Activated naive CD8-positive, alpha-beta T cell treated with anti-CD3 and anti-CD28 coated beads, Interleukin-2, amount 50 U/mL, for 24 hours (primary cell): ENCODE measurements at regions not wholly inside any gene's neighbourhood (a gene's known extent, or its start where the extent isn't known, plus 50 kb on each side); places are given as distances from the start of the nearest gene placed in this dataset.

Experiments used
- ATAC-seq: fragments of 150-1000 bp; cut with Tn5 transposase; one replicate; pipeline ENCODE4 v1.10.0; 2021
- DNase-seq: peaks from one replicate; pipeline ENCODE4 v3.0.0; 2021
- H3K27ac Mint-ChIP-seq: one replicate; pipeline ENCODE4 v1.8.0; 2021; ENCODE audit warnings: mild to moderate bottlenecking, mixed read lengths
- H3K27me3 Mint-ChIP-seq: one replicate; pipeline ENCODE4 v1.8.0; 2021; ENCODE audit warnings: mixed read lengths
- H3K36me3 Mint-ChIP-seq: one replicate; pipeline ENCODE4 v1.8.0; 2021; ENCODE audit warnings: low read depth, mixed read lengths
- H3K4me1 Mint-ChIP-seq: one replicate; pipeline ENCODE4 v1.8.0; 2021; ENCODE audit warnings: mixed read lengths
- H3K4me3 Mint-ChIP-seq: one replicate; pipeline ENCODE4 v1.8.0; 2021; ENCODE audit warnings: mild to moderate bottlenecking, moderate library complexity, mixed read lengths
- H3K9me3 Mint-ChIP-seq: one replicate; pipeline ENCODE4 v1.8.0; 2021; ENCODE audit warnings: mixed read lengths

- Mint-ChIP-seq H3K9me3 (no peaks in the 10 kb centered on the region), H3K27me3 (no peaks in the 10 kb centered on the region), H3K4me3 (no peak overlapping the region), H3K27ac (no peak overlapping the region), H3K36me3 (no peaks in the 10 kb centered on the region), H3K4me1 (no peaks in the 10 kb centered on the region)
- DNase-seq (no peak), ATAC-seq (no peak)
Measured at GRCh38 chr2:188645986-188646385, 328.2 kb upstream of the COL3A1 start.

- no peak for ATAC-seq
- H3K4me1 Mint-ChIP-seq = no peaks in the 10 kb centered on the region
- no peak overlapping the region for H3K27ac Mint-ChIP-seq
- H3K9me3 Mint-ChIP-seq = no peaks in the 10 kb centered on the region
- H3K27me3 Mint-ChIP-seq = no peaks in the 10 kb centered on the region
- DNase-seq = no peak
- H3K4me3 Mint-ChIP-seq = no peak overlapping the region
- H3K36me3 Mint-ChIP-seq = no peaks in the 10 kb centered on the region
Measured at GRCh38 chr2:188647430-188648070, 326.6 kb upstream of the COL3A1 start.

- H3K36me3 Mint-ChIP-seq = no peaks in the 10 kb centered on the region
- H3K9me3 Mint-ChIP-seq = peaks cover 3% of the 10 kb centered on the region
- no peak overlapping the region for H3K27ac Mint-ChIP-seq
- no peak overlapping the region for H3K4me3 Mint-ChIP-seq
- ATAC-seq (no peak), DNase-seq (no peak)
- no peaks in the 10 kb centered on the region for H3K27me3 Mint-ChIP-seq
- no peaks in the 10 kb centered on the region for H3K4me1 Mint-ChIP-seq
Measured at GRCh38 chr2:188659656-188660406, 314.3 kb upstream of the COL3A1 start.

- ATAC-seq = no peak
- no peak for DNase-seq
- Mint-ChIP-seq H3K27me3 (no peaks in the 10 kb centered on the region), H3K36me3 (no peaks in the 10 kb centered on the region), H3K4me3 (no peak overlapping the region), H3K27ac (no peak overlapping the region), H3K9me3 (peaks cover 3% of the 10 kb centered on the region), H3K4me1 (no peaks in the 10 kb centered on the region)
Measured at GRCh38 chr2:188663301-188663700, 310.9 kb upstream of the COL3A1 start.

- no peaks in the 10 kb centered on the region for H3K27me3 Mint-ChIP-seq
- H3K36me3 Mint-ChIP-seq = no peaks in the 10 kb centered on the region
- H3K27ac Mint-ChIP-seq = no peak overlapping the region
- no peak overlapping the region for H3K4me3 Mint-ChIP-seq
- no peaks in the 10 kb centered on the region for H3K4me1 Mint-ChIP-seq
- DNase-seq (no peak), ATAC-seq (no peak)
- H3K9me3 Mint-ChIP-seq = peaks cover 3% of the 10 kb centered on the region
Measured at GRCh38 chr2:188664416-188664815, 309.8 kb upstream of the COL3A1 start.

- DNase-seq = no peak
- no peaks in the 10 kb centered on the region for H3K36me3 Mint-ChIP-seq
- H3K27me3 Mint-ChIP-seq = no peaks in the 10 kb centered on the region
- no peak overlapping the region for H3K4me3 Mint-ChIP-seq
- ATAC-seq = no peak
- H3K9me3 Mint-ChIP-seq = peaks cover 3% of the 10 kb centered on the region
- H3K27ac Mint-ChIP-seq = no peak overlapping the region
- H3K4me1 Mint-ChIP-seq = no peaks in the 10 kb centered on the region
Measured at GRCh38 chr2:188664951-188665595, 309.1 kb upstream of the COL3A1 start.

- H3K4me3 Mint-ChIP-seq = no peak overlapping the region
- H3K4me1 Mint-ChIP-seq = no peaks in the 10 kb centered on the region
- peaks cover 3% of the 10 kb centered on the region for H3K9me3 Mint-ChIP-seq
- H3K27ac Mint-ChIP-seq = no peak overlapping the region
- H3K27me3 Mint-ChIP-seq = no peaks in the 10 kb centered on the region
- no peak for ATAC-seq
- DNase-seq = no peak
- H3K36me3 Mint-ChIP-seq = no peaks in the 10 kb centered on the region
Measured at GRCh38 chr2:188665727-188666304, 308.4 kb upstream of the COL3A1 start.

GRCh38 chr2:188666503-188666902 lies 307.7 kb upstream of the COL3A1 start:
- H3K36me3 Mint-ChIP-seq = no peaks in the 10 kb centered on the region
- H3K9me3 Mint-ChIP-seq = no peaks in the 10 kb centered on the region
- DNase-seq (no peak), ATAC-seq (no peak)
- no peak overlapping the region for H3K27ac Mint-ChIP-seq
- no peak overlapping the region for H3K4me3 Mint-ChIP-seq
- no peaks in the 10 kb centered on the region for H3K4me1 Mint-ChIP-seq
- H3K27me3 Mint-ChIP-seq = no peaks in the 10 kb centered on the region

GRCh38 chr2:188668017-188668680 lies 306.0 kb upstream of the COL3A1 start:
- Mint-ChIP-seq H3K4me3 (no peak overlapping the region), H3K27ac (no peak overlapping the region), H3K9me3 (no peaks in the 10 kb centered on the region), H3K27me3 (no peaks in the 10 kb centered on the region), H3K36me3 (no peaks in the 10 kb centered on the region), H3K4me1 (no peaks in the 10 kb centered on the region)
- ATAC-seq = no peak
- no peak for DNase-seq

- Mint-ChIP-seq H3K36me3 (no peaks in the 10 kb centered on the region), H3K4me3 (no peak overlapping the region), H3K27ac (no peak overlapping the region), H3K4me1 (no peaks in the 10 kb centered on the region), H3K9me3 (peaks cover 5% of the 10 kb centered on the region), H3K27me3 (no peaks in the 10 kb centered on the region)
- DNase-seq (no peak), ATAC-seq (no peak)
Measured at GRCh38 chr2:188675391-188676009, 298.7 kb upstream of the COL3A1 start.

- Mint-ChIP-seq H3K4me1 (no peaks in the 10 kb centered on the region), H3K9me3 (peaks cover 5% of the 10 kb centered on the region)
- no peak for ATAC-seq
Measured at GRCh38 chr2:188676010-188676400, 298.2 kb upstream of the COL3A1 start.

GRCh38 chr2:188677142-188677541 lies 297.0 kb upstream of the COL3A1 start:
- H3K36me3 Mint-ChIP-seq = no peaks in the 10 kb centered on the region
- no peak for DNase-seq
- no peaks in the 10 kb centered on the region for H3K27me3 Mint-ChIP-seq
- peaks cover 5% of the 10 kb centered on the region for H3K9me3 Mint-ChIP-seq
- no peak overlapping the region for H3K4me3 Mint-ChIP-seq
- no peak overlapping the region for H3K27ac Mint-ChIP-seq
- no peaks in the 10 kb centered on the region for H3K4me1 Mint-ChIP-seq
- no peak for ATAC-seq

More at GRCh38 chr2:188676010-188676400, 298.2 kb upstream of the COL3A1 start:
- no peaks in the 10 kb centered on the region for H3K27me3 Mint-ChIP-seq
- no peak overlapping the region for H3K4me3 Mint-ChIP-seq
- H3K27ac Mint-ChIP-seq = no peak overlapping the region
- DNase-seq = no peak
- no peaks in the 10 kb centered on the region for H3K36me3 Mint-ChIP-seq

GRCh38 chr2:188678882-188679281 lies 295.3 kb upstream of the COL3A1 start:
- H3K27me3 Mint-ChIP-seq = no peaks in the 10 kb centered on the region
- H3K4me3 Mint-ChIP-seq = no peak overlapping the region
- H3K9me3 Mint-ChIP-seq = peaks cover 5% of the 10 kb centered on the region
- ATAC-seq = no peak
- DNase-seq = no peak
- no peak overlapping the region for H3K27ac Mint-ChIP-seq
- H3K4me1 Mint-ChIP-seq = no peaks in the 10 kb centered on the region
- H3K36me3 Mint-ChIP-seq = no peaks in the 10 kb centered on the region

- Mint-ChIP-seq H3K27ac (no peak overlapping the region), H3K36me3 (no peaks in the 10 kb centered on the region), H3K4me1 (no peaks in the 10 kb centered on the region), H3K4me3 (no peak overlapping the region), H3K27me3 (no peaks in the 10 kb centered on the region), H3K9me3 (peaks cover 5% of the 10 kb centered on the region)
- DNase-seq (no peak), ATAC-seq (no peak)
Measured at GRCh38 chr2:188682838-188683237, 291.3 kb upstream of the COL3A1 start.
